Neuronal stem cell (in vitro differentiated cells): ENCODE measurements at regions not wholly inside any gene's neighbourhood (a gene's known extent, or its start where the extent isn't known, plus 50 kb on each side); places are given as distances from the start of the nearest gene placed in this dataset.

Experiments used
- DNase-seq: peaks from one replicate; pipeline ENCODE4 v3.0.0-alpha.2; 2013; ENCODE audit warnings: low spot score
- H2AFZ ChIP-seq: one replicate; pipeline ENCODE4 v1.6.1; 2013; ENCODE audit warnings: mild to moderate bottlenecking, low read length, inconsistent platforms
- H2AK5ac ChIP-seq: 2 replicates; pipeline ENCODE4 v1.6.1; 2013; ENCODE audit warnings: low read depth, mild to moderate bottlenecking, inconsistent platforms, low read length, moderate library complexity, mixed read lengths
- H2BK120ac ChIP-seq: 2 replicates; pipeline ENCODE4 v1.6.1; 2013; ENCODE audit warnings: low read depth, mild to moderate bottlenecking, inconsistent platforms, low read length, moderate library complexity, mixed read lengths
- H2BK12ac ChIP-seq: one replicate; pipeline ENCODE4 v1.6.1; 2013; ENCODE audit warnings: low read length, inconsistent platforms
- H2BK15ac ChIP-seq: 2 replicates; pipeline ENCODE4 v1.6.1; 2013; ENCODE audit warnings: mild to moderate bottlenecking, low read length, inconsistent platforms, mixed read lengths
- H2BK5ac ChIP-seq: one replicate; pipeline ENCODE4 v1.6.1; 2013; ENCODE audit warnings: inconsistent platforms, mild to moderate bottlenecking, low read length, moderate library complexity
- H3K14ac ChIP-seq: one replicate; pipeline ENCODE4 v1.6.1; 2013; ENCODE audit warnings: low read length, inconsistent platforms
- H3K18ac ChIP-seq: 2 replicates; pipeline ENCODE4 v1.6.1; 2013; ENCODE audit warnings: low read length, inconsistent platforms
- H3K23ac ChIP-seq: 2 replicates; pipeline ENCODE4 v1.6.1; 2013; ENCODE audit warnings: low read depth, mild to moderate bottlenecking, mixed read lengths, low read length, inconsistent platforms; ENCODE audit not compliant: poor library complexity
- H3K27ac ChIP-seq: replicated peaks from 3 replicates; pipeline ENCODE4 v1.5.1; 2013; ENCODE audit warnings: low read length, inconsistent platforms
- H3K27me3 ChIP-seq, 3 experiments: 2 replicates each; pipeline ENCODE4 v1.6.1; 2013; ENCODE audit warnings: low read length in 3 of 3, mild to moderate bottlenecking in 2 of 3, inconsistent platforms in 1 of 3, low read depth in 1 of 3, mixed read lengths in 1 of 3, moderate library complexity in 1 of 3; ENCODE audit not compliant: control insufficient read depth in 3 of 3, insufficient read depth in 3 of 3
- H3K36me3 ChIP-seq, 2 donors: replicated peaks in 1 of 2; 2 replicates each; pipeline ENCODE4 v1.6.1; 2013; ENCODE audit warnings: low read length in 2 of 2; ENCODE audit not compliant: control insufficient read depth in 2 of 2, insufficient read depth in 2 of 2
- H3K4ac ChIP-seq: 2 replicates; pipeline ENCODE4 v1.6.1; 2013; ENCODE audit warnings: inconsistent platforms, mild to moderate bottlenecking, low read length, moderate library complexity
- H3K4me1 ChIP-seq, 2 donors: 1 replicate in 1 of 2; 2 replicates in 1 of 2; pipeline ENCODE4 v1.6.1; 2013; ENCODE audit warnings: low read length in 2 of 2, low read depth in 1 of 2; ENCODE audit not compliant: control insufficient read depth in 2 of 2, insufficient read depth in 1 of 2
- H3K4me2 ChIP-seq: one replicate; pipeline ENCODE4 v1.6.1; 2013; ENCODE audit warnings: mild to moderate bottlenecking, low read length, inconsistent platforms; ENCODE audit not compliant: insufficient read depth, poor library complexity, severe bottlenecking
- H3K4me3 ChIP-seq, 2 donors: 2 replicates each; pipeline ENCODE4 v1.5.1; 2013; ENCODE audit warnings: low read length in 2 of 2, mild to moderate bottlenecking in 2 of 2, inconsistent platforms in 1 of 2, moderate library complexity in 1 of 2
- H3K79me1 ChIP-seq: one replicate; pipeline ENCODE4 v1.6.1; 2013; ENCODE audit warnings: low read depth, mild to moderate bottlenecking, inconsistent platforms, low read length, moderate library complexity
- H3K9ac ChIP-seq: one replicate; pipeline ENCODE4 v1.6.1; 2013; ENCODE audit warnings: mild to moderate bottlenecking, low read depth, low read length, inconsistent platforms; ENCODE audit not compliant: poor library complexity
- H3K9me3 ChIP-seq, 2 donors: replicated peaks in 1 of 2; 2 replicates each; pipeline versions ENCODE3 to v1.6.1; 2013; ENCODE audit warnings: low read length in 2 of 2, mild to moderate bottlenecking in 2 of 2, inconsistent platforms in 1 of 2, low read depth in 1 of 2, mixed read lengths in 1 of 2, moderate library complexity in 1 of 2; ENCODE audit not compliant: control insufficient read depth in 2 of 2, insufficient read depth in 1 of 2
- H4K8ac ChIP-seq: one replicate; pipeline ENCODE4 v1.6.1; 2013; ENCODE audit warnings: low read depth, mild to moderate bottlenecking, inconsistent platforms, low read length, moderate library complexity
- H4K91ac ChIP-seq: one replicate; pipeline ENCODE4 v1.6.1; 2013; ENCODE audit warnings: low read length, low read depth, mild to moderate bottlenecking, inconsistent platforms; ENCODE audit not compliant: poor library complexity
- WGBS, 2 donors: extraction: QIAGEN DNeasy Blood & Tissue Kit; methylation state at CpG; one replicate each; pipeline ENCODE4 v1.1.7; 2013; ENCODE audit warnings: missing lambda C conversion rate in 2 of 2, mixed read lengths in 1 of 2; ENCODE audit not compliant: insufficient read length in 2 of 2, insufficient replicate concordance in 1 of 2; ENCODE audit errors: extremely low coverage in 2 of 2; 5-methylcytosine and 5-hydroxymethylcytosine counted together

GRCh38 chr10:131645756-131646155 lies 255.1 kb upstream of the PPP2R2D start:
- Histone ChIP-seq H2AK5ac (no peak overlapping the region), H3K4me1 (peaks cover 0 to 7% of the 10 kb centered on the region in 2 donors), H3K79me1 (no peaks in the 10 kb centered on the region), H3K4me3 (no peak overlapping the region), H2BK120ac (no peak overlapping the region), H2AFZ (no peak overlapping the region), H3K4me2 (no peak overlapping the region), H3K27me3 (peaks cover 0 to 9% (median 0%) of the 10 kb centered on the region in 3 experiments), H4K8ac (no peak overlapping the region), H3K9me3 (peaks cover 0 to 3% of the 10 kb centered on the region in 2 donors), H3K36me3 (no peaks in the 10 kb centered on the region), H3K27ac (no peak overlapping the region), H2BK15ac (no peak overlapping the region), H3K18ac (peak overlapping the region; percentile 82), H3K14ac (no peak overlapping the region), H3K9ac (no peak overlapping the region), H2BK5ac (no peak overlapping the region), H3K23ac (no peak overlapping the region), H2BK12ac (no peak overlapping the region), H3K4ac (no peak overlapping the region), H4K91ac (no peak overlapping the region)
- WGBS, 2 donors: no CpG with 5 or more reads among the region's 10 CpGs
- no peak for DNase-seq

- Histone ChIP-seq H2AFZ (no peak overlapping the region), H3K14ac (peak overlapping the region; percentile 39), H2BK15ac (peak overlapping the region; percentile 4), H3K4ac (no peak overlapping the region), H3K18ac (peak overlapping the region; percentile 89), H3K23ac (no peak overlapping the region), H3K27me3 (peaks cover 0 to 9% (median 0%) of the 10 kb centered on the region in 3 experiments), H3K9ac (no peak overlapping the region), H3K27ac (no peak overlapping the region), H3K9me3 (peaks cover 0 to 3% of the 10 kb centered on the region in 2 donors), H3K4me2 (no peak overlapping the region), H3K36me3 (no peaks in the 10 kb centered on the region), H3K4me1 (peaks cover 3 to 11% of the 10 kb centered on the region in 2 donors), H2BK12ac (no peak overlapping the region), H2BK120ac (no peak overlapping the region), H3K4me3 (no peak overlapping the region), H4K8ac (no peak overlapping the region), H2AK5ac (peak overlapping the region; percentile 35), H3K79me1 (no peaks in the 10 kb centered on the region), H4K91ac (no peak overlapping the region), H2BK5ac (peak overlapping the region; percentile 11)
- DNase-seq: no peak
- no CpG with 5 or more reads among the region's 30 CpGs for WGBS, 2 donors
Observed at GRCh38 chr10:131646551-131647525, 254.0 kb upstream of the PPP2R2D start.

GRCh38 chr10:131647789-131648188 lies 253.0 kb upstream of the PPP2R2D start:
- H4K91ac ChIP-seq: no peak overlapping the region
- no peak overlapping the region for H3K14ac ChIP-seq
- no peak overlapping the region for H3K9ac ChIP-seq
- peak overlapping the region; percentile 43 for H2BK120ac ChIP-seq
- no peaks in the 10 kb centered on the region for H3K36me3 ChIP-seq
- no peak overlapping the region for H3K4me3 ChIP-seq
- H2BK15ac ChIP-seq: peak overlapping the region; percentile 4
- no peak overlapping the region for H3K23ac ChIP-seq
- no CpG with 5 or more reads among the region's 11 CpGs for WGBS, 2 donors
- H3K27me3 ChIP-seq: peaks cover 0 to 16% (median 0%) of the 10 kb centered on the region in 3 experiments
- H3K4me1 ChIP-seq: peaks cover 5 to 14% of the 10 kb centered on the region in 2 donors
- H3K9me3 ChIP-seq: peaks cover 0 to 3% of the 10 kb centered on the region in 2 donors
- no peak overlapping the region for H2AFZ ChIP-seq
- no peak for DNase-seq
- H4K8ac ChIP-seq: no peak overlapping the region
- no peak overlapping the region for H2BK12ac ChIP-seq
- H3K79me1 ChIP-seq: no peaks in the 10 kb centered on the region
- H2AK5ac ChIP-seq: peak overlapping the region; percentile 1
- H3K18ac ChIP-seq: peak overlapping the region; percentile 73
- H3K4me2 ChIP-seq: no peak overlapping the region
- H3K27ac ChIP-seq: no peak overlapping the region
- no peak overlapping the region for H2BK5ac ChIP-seq
- H3K4ac ChIP-seq: no peak overlapping the region

GRCh38 chr10:131648386-131649020 lies 252.3 kb upstream of the PPP2R2D start:
- Histone ChIP-seq H3K36me3 (no peaks in the 10 kb centered on the region), H3K4me2 (no peak overlapping the region), H3K4me3 (no peak overlapping the region), H3K9ac (no peak overlapping the region), H3K27me3 (peaks cover 0 to 16% (median 0%) of the 10 kb centered on the region in 3 experiments), H3K27ac (no peak overlapping the region), H3K18ac (no peak overlapping the region), H3K4me1 (peaks cover 5 to 14% of the 10 kb centered on the region in 2 donors), H2BK12ac (no peak overlapping the region), H3K79me1 (no peaks in the 10 kb centered on the region), H3K4ac (no peak overlapping the region), H2AFZ (no peak overlapping the region), H4K91ac (no peak overlapping the region), H2BK15ac (no peak overlapping the region), H2AK5ac (no peak overlapping the region), H2BK120ac (no peak overlapping the region), H3K9me3 (no peaks in the 10 kb centered on the region), H2BK5ac (no peak overlapping the region), H3K23ac (no peak overlapping the region), H4K8ac (no peak overlapping the region), H3K14ac (no peak overlapping the region)
- WGBS, 2 donors: no CpG with 5 or more reads among the region's 8 CpGs
- no peak for DNase-seq
